Activated T-helper 17 cell treated with anti-CD3 and anti-CD28 coated beads, Interleukin-2, amount 50 U/mL, for 72 hours (primary cell): ENCODE measurements at regions not wholly inside any gene's neighbourhood (a gene's known extent, or its start where the extent isn't known, plus 50 kb on each side); places are given as distances from the start of the nearest gene placed in this dataset.
"Not testable (repeated sequence)": the region's sequence is repeated elsewhere in the genome, so short reads cannot be mapped to it uniquely, and the experiment has no call there.

Source experiments
- ATAC-seq: fragments of 150-1000 bp; cut with Tn5 transposase; replicated peaks from 2 replicates; pipeline ENCODE4 v1.10.0; 2021; ENCODE audit warnings: mild to moderate bottlenecking, moderate library complexity
- H3K27ac Mint-ChIP-seq: one replicate; pipeline ENCODE4 v1.8.0; 2022; ENCODE audit warnings: mixed read lengths
- H3K27me3 Mint-ChIP-seq: one replicate; pipeline ENCODE4 v1.8.0; 2022; ENCODE audit warnings: mixed read lengths
- H3K36me3 Mint-ChIP-seq: one replicate; pipeline ENCODE4 v1.8.0; 2022; ENCODE audit warnings: low read depth, mild to moderate bottlenecking, mixed read lengths
- H3K4me1 Mint-ChIP-seq: one replicate; pipeline ENCODE4 v1.8.0; 2022; ENCODE audit warnings: mixed read lengths
- H3K4me3 Mint-ChIP-seq: one replicate; pipeline ENCODE4 v1.8.0; 2022; ENCODE audit warnings: mild to moderate bottlenecking, mixed read lengths
- H3K9me3 Mint-ChIP-seq: one replicate; pipeline ENCODE4 v1.8.0; 2022; ENCODE audit warnings: mixed read lengths

DNA sequence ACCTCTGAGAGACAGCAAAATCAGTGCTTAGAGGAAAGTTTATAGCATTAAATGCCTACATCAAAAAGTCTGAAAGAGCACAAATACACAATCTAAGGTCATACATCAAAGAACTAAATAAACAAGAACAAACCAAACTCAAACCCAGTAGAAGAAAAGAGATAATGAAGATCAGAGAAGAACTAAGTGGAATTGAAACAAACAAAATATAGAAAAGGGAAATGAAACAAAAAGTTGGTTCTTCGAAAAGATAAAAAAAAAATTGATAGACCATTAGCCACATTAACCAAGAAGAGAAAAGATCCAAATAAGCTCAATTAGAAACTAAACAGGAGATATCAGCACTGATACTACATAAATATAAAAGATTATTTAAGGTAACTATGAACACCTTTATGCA, 280.0 kb upstream of the NRG3 start:
- Mint-ChIP-seq H3K4me3 (no peak overlapping the region), H3K4me1 (no peaks in the 10 kb centered on the region), H3K9me3 (peaks cover 22% of the 10 kb centered on the region), H3K27ac (no peak overlapping the region), H3K36me3 (no peaks in the 10 kb centered on the region), H3K27me3 (no peaks in the 10 kb centered on the region)
- no peak for ATAC-seq

DNA sequence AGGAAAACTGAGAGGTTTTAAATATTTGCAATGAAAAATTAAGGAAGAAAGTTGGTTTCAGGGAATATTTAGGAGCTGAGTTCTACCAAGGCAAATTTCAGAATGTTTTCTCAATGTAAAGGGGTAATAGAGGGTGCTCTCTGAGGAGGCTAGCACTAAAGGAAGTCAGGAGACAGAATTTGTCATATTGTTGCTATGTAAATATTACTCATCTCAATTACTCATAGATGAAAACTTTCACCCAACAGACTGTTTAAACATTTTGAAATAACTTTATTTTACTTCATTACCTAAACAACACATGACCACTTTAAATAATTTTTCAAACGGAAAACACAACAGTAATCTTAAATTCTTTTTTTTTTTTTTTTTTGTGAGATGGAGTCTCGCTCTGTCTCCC, 274.8 kb upstream of the NRG3 start:
- Mint-ChIP-seq H3K4me1 (no peaks in the 10 kb centered on the region), H3K9me3 (peaks cover 14% of the 10 kb centered on the region)
- no peak for ATAC-seq

DNA sequence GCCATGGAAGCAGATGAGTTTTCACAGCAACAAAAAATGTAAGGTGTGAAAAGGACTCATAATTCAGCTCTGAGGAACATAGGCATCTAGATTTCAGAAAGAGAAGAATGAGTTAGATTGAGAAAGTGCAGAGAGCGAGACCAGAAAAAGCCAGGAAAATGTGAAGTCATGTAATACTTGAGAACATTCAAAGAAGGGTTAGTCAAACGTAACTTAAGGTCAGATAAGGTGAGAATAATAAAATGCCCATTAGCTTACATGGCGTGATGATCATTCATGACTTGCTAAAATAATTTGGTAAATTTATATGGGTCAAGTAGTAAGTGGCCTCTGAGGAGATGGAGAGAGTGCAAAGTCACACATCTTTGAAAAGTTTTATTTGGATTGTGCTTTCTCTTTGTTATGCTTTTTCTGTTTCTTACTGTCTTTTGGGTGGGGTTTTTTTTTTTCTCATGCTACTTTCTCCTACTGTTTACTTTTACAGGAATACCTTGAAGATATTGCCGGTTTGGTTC, 271.8 kb upstream of the NRG3 start:
- Mint-ChIP-seq H3K36me3 (no peaks in the 10 kb centered on the region), H3K9me3 (peaks cover 10% of the 10 kb centered on the region), H3K4me3 (no peak overlapping the region), H3K27me3 (no peaks in the 10 kb centered on the region), H3K27ac (no peak overlapping the region), H3K4me1 (no peaks in the 10 kb centered on the region)
- no peak for ATAC-seq

More for the DNA sequence above, 274.8 kb upstream of the NRG3 start:
- Mint-ChIP-seq H3K27me3 (no peaks in the 10 kb centered on the region), H3K27ac (no peak overlapping the region), H3K4me3 (no peak overlapping the region), H3K36me3 (no peaks in the 10 kb centered on the region)

DNA sequence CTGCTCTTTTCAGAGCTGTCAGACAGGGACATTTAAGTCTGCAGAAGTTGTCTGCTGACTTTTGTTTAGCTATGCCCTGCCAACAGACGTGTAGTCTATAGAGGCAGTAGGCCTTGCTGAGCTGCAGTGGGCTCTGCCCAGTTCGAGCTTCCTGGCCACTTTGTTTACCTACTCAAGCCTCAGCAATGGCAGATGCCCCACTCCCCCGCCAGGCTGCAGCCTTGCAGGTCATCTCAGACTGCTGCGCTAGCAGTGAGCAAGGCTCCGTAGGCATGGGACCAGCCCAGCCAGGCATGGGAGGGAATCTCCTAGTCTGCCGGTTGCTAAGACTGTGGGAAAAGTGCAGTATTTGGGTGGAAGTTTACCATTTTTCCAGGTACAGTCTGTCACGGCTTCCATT, 230.5 kb upstream of the NRG3 start:
- H3K4me3 Mint-ChIP-seq, H3K27ac Mint-ChIP-seq, H3K36me3 Mint-ChIP-seq, H3K27me3 Mint-ChIP-seq, ATAC-seq, H3K4me1 Mint-ChIP-seq: not testable (repeated sequence)
- H3K9me3 Mint-ChIP-seq, result peaks cover 19% of the 10 kb centered on the region

DNA sequence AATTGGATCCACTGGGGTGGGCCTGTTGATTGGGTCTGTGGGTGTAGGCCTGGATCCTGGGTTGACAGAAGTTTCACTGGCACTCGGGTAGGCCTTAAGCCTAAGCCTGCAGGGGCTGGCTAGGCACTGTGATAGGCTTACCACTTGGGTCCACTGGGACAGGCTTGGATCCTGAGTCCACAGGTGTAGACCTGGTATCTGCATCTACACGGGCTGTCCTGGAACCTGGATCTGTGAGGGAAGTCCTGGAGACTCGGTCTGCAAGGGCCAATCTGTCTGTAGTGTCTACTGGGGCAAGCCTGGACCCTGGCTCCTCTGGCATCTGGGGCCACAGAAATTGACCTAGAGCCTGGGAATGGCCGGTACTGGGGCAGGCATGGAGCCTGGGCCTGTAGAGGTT, 219.0 kb upstream of the NRG3 start:
- no peak for ATAC-seq
- Mint-ChIP-seq H3K27me3 (no peaks in the 10 kb centered on the region), H3K27ac (no peak overlapping the region), H3K9me3 (peaks cover 14% of the 10 kb centered on the region), H3K4me1 (no peaks in the 10 kb centered on the region), H3K36me3 (no peaks in the 10 kb centered on the region), H3K4me3 (no peak overlapping the region)

DNA sequence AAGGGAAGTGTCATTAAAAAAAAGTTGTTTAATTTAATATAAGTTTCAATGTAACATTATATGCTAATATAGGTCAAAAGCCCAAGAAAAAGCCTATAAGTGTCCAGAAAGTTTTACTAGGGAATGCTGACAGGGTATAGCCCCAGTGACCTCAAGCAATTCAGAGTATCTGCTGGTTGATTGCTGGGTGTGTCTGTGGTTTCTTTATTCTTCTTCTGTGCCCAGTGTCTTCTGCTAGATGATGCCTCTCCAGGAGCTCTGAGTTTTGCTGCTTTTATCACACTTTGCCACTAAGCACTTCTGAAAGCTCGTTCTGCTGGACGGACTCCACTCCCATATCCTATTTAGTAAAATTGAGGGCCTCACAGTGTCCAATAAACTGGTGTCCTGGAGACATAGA, 212.2 kb upstream of the NRG3 start:
- no peak overlapping the region for H3K27ac Mint-ChIP-seq
- no peak for ATAC-seq
- peaks cover 12% of the 10 kb centered on the region for H3K9me3 Mint-ChIP-seq
- H3K27me3 Mint-ChIP-seq, result no peaks in the 10 kb centered on the region
- no peak overlapping the region for H3K4me3 Mint-ChIP-seq
- H3K36me3 Mint-ChIP-seq, result no peaks in the 10 kb centered on the region
- H3K4me1 Mint-ChIP-seq, result no peaks in the 10 kb centered on the region

DNA sequence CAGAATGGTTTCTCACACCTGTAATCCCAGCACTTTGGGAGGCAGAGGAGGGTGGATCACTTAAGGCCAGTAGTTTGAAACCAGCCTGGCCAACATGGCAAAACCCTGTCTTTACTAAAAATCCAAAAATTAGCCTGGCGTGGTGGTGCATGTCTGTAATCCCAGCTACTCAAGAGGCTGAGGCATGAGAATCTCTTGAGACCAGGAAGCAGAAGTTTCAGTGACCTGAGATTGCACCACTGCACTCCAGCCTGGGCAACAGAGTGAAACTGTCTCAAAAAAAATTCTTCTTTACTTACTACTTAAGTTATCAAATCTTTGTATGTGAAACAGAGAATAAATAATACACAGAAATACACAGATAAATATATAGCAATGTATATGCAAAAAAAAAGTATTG, 210.2 kb upstream of the NRG3 start:
- not testable (repeated sequence) for H3K27me3 Mint-ChIP-seq, H3K27ac Mint-ChIP-seq, ATAC-seq, H3K4me3 Mint-ChIP-seq, H3K4me1 Mint-ChIP-seq, H3K36me3 Mint-ChIP-seq
- peaks cover 12% of the 10 kb centered on the region for H3K9me3 Mint-ChIP-seq

DNA sequence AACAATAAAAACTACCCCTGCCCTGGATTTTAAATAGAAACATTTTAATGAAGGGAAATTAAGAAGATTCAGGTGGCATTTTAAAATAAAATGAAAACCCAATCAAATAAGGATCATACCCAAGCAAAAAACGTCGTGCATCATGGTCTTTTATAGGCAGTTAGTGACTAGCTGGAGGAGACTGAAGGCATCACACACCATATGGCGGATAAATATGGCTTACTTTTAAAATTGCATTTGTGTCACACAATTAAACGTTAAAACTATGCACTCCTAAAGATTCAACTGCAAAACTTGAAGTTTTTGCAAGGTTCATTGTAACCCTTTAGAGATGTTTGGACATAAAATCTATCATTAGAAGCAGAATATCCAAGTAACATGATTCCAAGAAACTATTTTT, 200.1 kb upstream of the NRG3 start:
- Mint-ChIP-seq H3K4me1 (no peaks in the 10 kb centered on the region), H3K4me3 (no peak overlapping the region), H3K36me3 (no peaks in the 10 kb centered on the region), H3K27ac (no peak overlapping the region), H3K9me3 (peaks cover 15% of the 10 kb centered on the region), H3K27me3 (no peaks in the 10 kb centered on the region)
- no peak for ATAC-seq

DNA sequence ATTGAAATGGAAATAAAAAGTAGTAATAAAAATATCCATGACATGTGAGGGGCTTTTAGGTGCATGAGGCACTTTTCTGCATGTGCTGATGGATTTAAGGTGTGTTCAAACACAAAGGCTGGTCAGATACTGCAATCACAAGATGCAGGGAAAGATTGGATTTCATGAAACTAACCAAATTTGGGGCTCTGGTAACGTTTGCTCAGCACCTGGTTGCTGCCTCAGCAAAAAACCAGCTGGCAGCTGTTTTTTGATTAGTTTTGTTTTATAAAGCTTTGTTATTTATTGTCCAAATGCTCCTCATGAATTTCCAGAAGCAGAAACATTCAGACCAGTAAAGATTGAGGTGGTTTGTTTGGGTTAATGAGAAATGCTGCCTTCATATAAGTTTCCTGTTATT, 195.7 kb upstream of the NRG3 start:
- Mint-ChIP-seq H3K27ac (no peak overlapping the region), H3K36me3 (no peaks in the 10 kb centered on the region), H3K4me1 (no peaks in the 10 kb centered on the region), H3K27me3 (no peaks in the 10 kb centered on the region), H3K4me3 (no peak overlapping the region), H3K9me3 (peaks cover 4% of the 10 kb centered on the region)
- ATAC-seq, result no peak

DNA sequence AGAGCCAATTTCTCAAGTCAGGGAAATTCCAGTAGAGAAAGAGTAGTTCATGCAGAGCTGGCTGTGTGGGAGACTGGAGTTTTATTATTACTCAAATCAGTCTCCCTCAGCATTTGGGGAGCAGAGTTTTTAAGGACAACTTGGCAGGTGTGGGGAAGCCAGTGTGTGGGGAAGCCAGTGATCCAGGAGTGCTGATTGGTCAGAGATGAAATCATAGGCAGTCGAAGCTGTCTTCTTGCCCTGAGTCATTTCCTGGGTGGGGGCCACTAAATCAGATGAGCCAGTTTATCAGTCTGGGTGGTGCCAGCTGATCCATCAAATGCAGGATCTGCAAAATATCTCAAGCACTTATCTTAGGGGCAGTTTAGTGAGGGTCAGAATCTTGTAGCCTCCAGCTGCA, 194.6 kb upstream of the NRG3 start:
- peaks cover 4% of the 10 kb centered on the region for H3K9me3 Mint-ChIP-seq
- H3K4me1 Mint-ChIP-seq, result no peaks in the 10 kb centered on the region
- H3K36me3 Mint-ChIP-seq, result no peaks in the 10 kb centered on the region
- H3K27me3 Mint-ChIP-seq, result no peaks in the 10 kb centered on the region
- H3K4me3 Mint-ChIP-seq, result no peak overlapping the region
- no peak overlapping the region for H3K27ac Mint-ChIP-seq
- ATAC-seq, result no peak

DNA sequence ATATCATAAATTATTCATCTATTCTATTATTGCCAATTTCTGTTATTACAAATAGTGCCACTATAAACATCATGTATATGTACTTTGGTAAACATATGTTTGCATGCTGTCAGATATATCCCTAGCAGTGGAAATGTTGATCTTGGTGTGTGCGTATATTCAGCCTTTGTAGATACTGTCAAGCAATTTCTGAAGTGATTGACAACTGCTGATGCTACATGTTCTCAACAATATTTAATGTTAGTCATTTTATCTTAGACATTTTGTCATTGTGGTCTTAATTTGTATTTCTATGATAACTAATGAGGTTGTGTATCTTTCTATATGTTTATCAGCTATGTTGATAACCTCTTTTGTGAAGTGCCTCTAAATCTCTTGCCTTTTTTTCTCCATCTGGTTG, 186.5 kb upstream of the NRG3 start:
- Mint-ChIP-seq H3K9me3 (peaks cover 20% of the 10 kb centered on the region), H3K27ac (no peak overlapping the region), H3K36me3 (no peaks in the 10 kb centered on the region), H3K4me3 (no peak overlapping the region), H3K4me1 (no peaks in the 10 kb centered on the region), H3K27me3 (no peaks in the 10 kb centered on the region)
- no peak for ATAC-seq

DNA sequence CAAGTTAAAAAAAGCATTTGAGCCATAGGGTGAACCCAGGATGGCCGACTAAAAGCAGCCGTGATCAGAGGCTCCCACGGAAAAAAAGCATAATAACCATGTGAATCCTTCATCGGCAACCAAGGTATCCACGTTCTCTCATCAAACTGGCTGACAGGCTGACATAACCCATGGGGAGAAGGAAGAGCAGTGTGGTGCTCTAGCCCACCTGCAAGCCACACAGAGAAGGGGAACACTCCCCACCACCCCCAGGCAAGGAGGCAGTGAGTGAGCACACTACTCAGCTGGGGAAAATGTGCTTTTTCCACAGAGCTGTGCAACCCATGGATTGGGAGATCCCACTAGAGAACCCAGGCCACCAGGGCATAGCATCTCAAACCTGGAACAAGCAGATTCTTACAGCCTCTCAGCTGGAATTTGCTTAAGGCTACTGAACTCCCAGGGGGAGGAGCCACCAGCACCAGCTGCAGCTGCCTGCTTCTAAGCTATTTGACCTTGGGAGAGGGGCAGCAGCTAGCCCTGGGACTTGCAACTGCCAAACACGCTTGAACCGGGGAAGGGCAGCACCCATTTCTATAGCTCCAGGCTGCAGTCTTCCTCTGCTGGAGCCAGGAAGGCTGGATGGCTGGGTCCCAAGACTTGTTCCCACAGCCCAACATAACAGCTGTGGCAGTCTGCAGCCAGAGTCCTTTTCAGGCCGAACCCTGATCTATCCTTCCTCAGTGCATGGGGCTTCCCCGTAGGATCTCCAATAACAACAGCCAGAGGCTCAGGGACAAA, 178.2 kb upstream of the NRG3 start:
- ATAC-seq, result no peak
- no peaks in the 10 kb centered on the region for H3K27me3 Mint-ChIP-seq
- no peak overlapping the region for H3K27ac Mint-ChIP-seq
- no peaks in the 10 kb centered on the region for H3K4me1 Mint-ChIP-seq
- no peak overlapping the region for H3K4me3 Mint-ChIP-seq
- peaks cover 28% of the 10 kb centered on the region for H3K9me3 Mint-ChIP-seq
- no peaks in the 10 kb centered on the region for H3K36me3 Mint-ChIP-seq

DNA sequence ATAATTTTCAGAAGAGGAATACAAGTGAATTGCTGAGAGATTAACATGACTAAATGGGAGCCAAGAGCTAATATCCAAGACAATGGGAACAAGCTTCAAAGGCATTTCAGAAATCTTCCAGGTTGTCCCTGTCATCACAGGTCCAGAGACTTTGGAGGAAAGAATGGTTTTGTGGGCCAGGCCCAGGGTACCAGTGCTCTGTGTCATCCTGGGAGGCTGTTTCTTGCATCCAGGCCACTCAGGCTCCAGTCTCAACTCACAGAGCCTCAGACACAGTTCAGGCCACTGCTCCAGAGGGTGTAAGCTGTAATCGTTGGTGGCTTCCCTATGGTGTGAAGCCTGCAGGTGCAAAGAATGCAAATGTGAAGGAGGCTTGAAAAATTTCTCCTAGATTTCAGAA, 170.4 kb upstream of the NRG3 start:
- H3K4me3 Mint-ChIP-seq, result no peak overlapping the region
- H3K27me3 Mint-ChIP-seq, result no peaks in the 10 kb centered on the region
- no peak for ATAC-seq
- H3K36me3 Mint-ChIP-seq, result no peaks in the 10 kb centered on the region
- no peaks in the 10 kb centered on the region for H3K4me1 Mint-ChIP-seq
- no peak overlapping the region for H3K27ac Mint-ChIP-seq
- H3K9me3 Mint-ChIP-seq, result peaks cover 15% of the 10 kb centered on the region

DNA sequence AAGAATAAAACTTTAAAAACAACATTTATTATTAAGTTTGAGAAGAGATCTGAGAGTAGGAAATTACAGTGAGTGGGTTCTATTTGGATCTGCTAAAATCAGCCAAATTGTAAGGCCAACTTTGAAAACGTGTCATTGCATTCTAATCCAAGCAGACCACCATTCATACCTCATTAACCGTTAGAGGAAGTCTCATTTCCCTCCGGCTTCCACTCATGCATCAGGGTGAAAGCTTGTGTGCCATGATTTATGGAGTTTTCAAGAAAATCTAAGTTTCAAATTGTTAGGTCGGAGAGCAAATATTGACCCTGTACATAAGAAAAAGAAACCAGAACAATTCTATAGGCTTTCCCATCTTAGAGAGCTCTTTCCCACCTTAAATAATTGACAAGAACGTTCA, 166.6 kb upstream of the NRG3 start:
- H3K9me3 Mint-ChIP-seq, result peaks cover 7% of the 10 kb centered on the region
- H3K4me1 Mint-ChIP-seq, result no peaks in the 10 kb centered on the region
- no peaks in the 10 kb centered on the region for H3K36me3 Mint-ChIP-seq
- H3K27me3 Mint-ChIP-seq, result no peaks in the 10 kb centered on the region
- H3K4me3 Mint-ChIP-seq, result no peak overlapping the region
- no peak for ATAC-seq
- H3K27ac Mint-ChIP-seq, result no peak overlapping the region

DNA sequence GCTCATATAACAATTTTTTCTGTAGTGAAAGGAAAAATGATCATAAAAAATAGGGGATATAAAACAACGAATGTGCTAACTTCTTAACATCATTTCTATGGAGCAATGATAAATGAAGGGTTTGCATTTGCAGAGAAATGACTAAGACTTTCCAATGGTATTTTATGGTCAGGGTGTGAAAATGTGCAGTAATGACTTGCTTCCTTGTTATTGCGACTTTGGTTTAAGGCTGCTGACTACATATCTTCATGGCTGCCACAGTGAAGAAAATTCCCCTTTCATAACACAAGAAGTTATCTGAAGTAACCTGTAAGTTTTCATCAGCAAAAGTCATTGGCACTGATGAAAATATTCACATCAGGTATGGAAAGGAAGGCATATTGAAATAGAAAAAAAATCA, 166.1 kb upstream of the NRG3 start:
- no peak for ATAC-seq
- peaks cover 5% of the 10 kb centered on the region for H3K9me3 Mint-ChIP-seq
- H3K36me3 Mint-ChIP-seq, result no peaks in the 10 kb centered on the region
- no peaks in the 10 kb centered on the region for H3K27me3 Mint-ChIP-seq
- no peak overlapping the region for H3K4me3 Mint-ChIP-seq
- H3K27ac Mint-ChIP-seq, result no peak overlapping the region
- no peaks in the 10 kb centered on the region for H3K4me1 Mint-ChIP-seq

DNA sequence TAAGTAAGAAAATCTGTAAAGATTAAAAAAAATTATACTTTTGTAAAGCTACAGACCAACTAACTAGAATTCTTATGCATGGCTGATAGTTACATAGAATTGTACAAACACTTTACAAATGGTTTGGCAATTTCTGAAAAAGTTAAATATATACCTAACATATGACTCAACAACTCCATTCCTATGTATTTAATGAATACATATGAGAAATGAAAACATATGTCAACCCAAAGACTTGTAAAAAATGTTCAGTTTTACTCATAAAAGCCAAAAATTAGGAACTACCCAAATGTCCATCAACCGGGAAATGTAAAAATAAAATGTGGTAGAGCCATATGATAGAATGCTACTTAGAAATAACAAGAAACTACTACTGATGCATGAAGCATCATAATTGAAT, 152.6 kb upstream of the NRG3 start:
- peaks cover 9% of the 10 kb centered on the region for H3K9me3 Mint-ChIP-seq
- no peaks in the 10 kb centered on the region for H3K27me3 Mint-ChIP-seq
- no peak overlapping the region for H3K27ac Mint-ChIP-seq
- no peaks in the 10 kb centered on the region for H3K4me1 Mint-ChIP-seq
- ATAC-seq, result no peak
- H3K36me3 Mint-ChIP-seq, result no peaks in the 10 kb centered on the region
- no peak overlapping the region for H3K4me3 Mint-ChIP-seq
